Body of pancreas (tissue), 4 donors: ENCODE measurements at regions not wholly inside any gene's neighbourhood (a gene's known extent, or its start where the extent isn't known, plus 50 kb on each side); places are given as distances from the start of the nearest gene placed in this dataset.

Experiments
- CTCF ChIP-seq, 7 experiments: fragments of 450-650 bp in 4 of 7; fragments of 200-600 bp in 3 of 7; sonication (generic) in 3 of 7; IDR thresholded peaks; one replicate each; pipeline ENCODE4 v1.5.1; 2016 to 2019; ENCODE audit warnings: antibody characterized with exemption in 7 of 7
- POLR2A ChIP-seq, 3 donors: fragments of 450-650 bp; IDR thresholded peaks; one replicate each; pipeline ENCODE4 v1.6.1; 2016; ENCODE audit warnings: antibody characterized with exemption in 3 of 3, mild to moderate bottlenecking in 2 of 3

- TF ChIP-seq CTCF (IDR thresholded peaks at IDR 0.05) (peak in 1 of 7 experiments; percentile 12), POLR2A (IDR thresholded peaks at IDR 0.05) (no peak)
Observed at GRCh38 chr1:34549199-34549598, 205.6 kb upstream of the GJB5 start.
